Activated naive CD4-positive, alpha-beta T cell treated with anti-CD3 and anti-CD28 coated beads, Interleukin-2, amount 50 U/mL, for 24 hours (primary cell): ENCODE measurements at regions not wholly inside any gene's neighbourhood (a gene's known extent, or its start where the extent isn't known, plus 50 kb on each side); places are given as distances from the start of the nearest gene placed in this dataset.
"Not testable (repeated sequence)": the region's sequence is repeated elsewhere in the genome, so short reads cannot be mapped to it uniquely, and the experiment has no call there.

ENCODE experiments used
- H3K27ac Mint-ChIP-seq: one replicate; pipeline ENCODE4 v1.8.0; 2021; ENCODE audit warnings: mild to moderate bottlenecking, mixed read lengths
- H3K27me3 Mint-ChIP-seq: one replicate; pipeline ENCODE4 v1.8.0; 2021; ENCODE audit warnings: mixed read lengths
- H3K36me3 Mint-ChIP-seq: one replicate; pipeline ENCODE4 v1.8.0; 2021; ENCODE audit warnings: mixed read lengths
- H3K4me1 Mint-ChIP-seq: one replicate; pipeline ENCODE4 v1.8.0; 2021; ENCODE audit warnings: mixed read lengths
- H3K4me3 Mint-ChIP-seq: one replicate; pipeline ENCODE4 v1.8.0; 2021; ENCODE audit warnings: mild to moderate bottlenecking, mixed read lengths
- H3K9me3 Mint-ChIP-seq: one replicate; pipeline ENCODE4 v1.8.0; 2021; ENCODE audit warnings: mixed read lengths

DNA sequence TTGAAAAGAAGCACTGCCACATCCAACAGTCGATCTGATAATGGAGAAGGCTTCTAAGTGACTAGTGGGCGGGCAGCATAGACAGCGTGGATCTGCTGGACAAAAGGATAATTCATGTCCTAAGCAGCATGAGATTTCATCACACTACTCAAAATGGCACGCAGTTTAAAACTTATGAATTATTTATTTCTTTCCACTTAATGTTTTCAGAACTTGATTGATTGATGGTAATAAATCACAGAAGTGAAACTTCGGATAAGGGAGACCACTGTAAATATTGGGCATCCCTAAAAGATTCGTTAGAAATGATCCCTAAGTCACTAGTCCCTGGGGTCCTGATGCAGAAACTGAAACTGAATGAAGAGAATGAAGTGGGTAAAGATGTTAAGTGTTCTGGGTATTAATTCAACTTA lies 93.0 kb upstream of the ANK2 start:
- Mint-ChIP-seq H3K27me3 (peaks cover 6% of the 10 kb centered on the region), H3K27ac (no peak overlapping the region), H3K4me1 (no peaks in the 10 kb centered on the region), H3K36me3 (no peaks in the 10 kb centered on the region), H3K9me3 (no peaks in the 10 kb centered on the region), H3K4me3 (no peak overlapping the region)

DNA sequence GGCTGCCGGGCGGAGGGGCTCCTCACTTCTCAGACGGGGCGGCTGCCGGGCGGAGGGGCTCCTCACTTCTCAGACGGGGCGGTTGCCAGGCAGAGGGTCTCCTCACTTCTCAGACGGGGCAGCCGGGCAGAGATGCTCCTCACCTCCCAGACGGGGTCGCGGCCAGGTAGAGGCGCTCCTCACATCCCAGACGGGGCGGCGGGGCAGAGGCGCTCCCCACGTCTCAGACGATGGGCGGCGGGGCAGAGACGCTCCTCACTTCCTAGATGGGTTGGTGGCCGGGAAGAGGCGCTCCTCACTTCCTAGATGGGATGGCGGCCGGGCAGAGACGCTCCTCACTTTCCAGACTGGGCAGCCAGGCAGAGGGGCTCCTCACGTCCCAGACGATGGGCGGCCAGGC lies 91.7 kb upstream of the ANK2 start:
- H3K27me3 Mint-ChIP-seq, H3K27ac Mint-ChIP-seq, H3K4me1 Mint-ChIP-seq, H3K9me3 Mint-ChIP-seq, H3K36me3 Mint-ChIP-seq, H3K4me3 Mint-ChIP-seq: not testable (repeated sequence)

DNA sequence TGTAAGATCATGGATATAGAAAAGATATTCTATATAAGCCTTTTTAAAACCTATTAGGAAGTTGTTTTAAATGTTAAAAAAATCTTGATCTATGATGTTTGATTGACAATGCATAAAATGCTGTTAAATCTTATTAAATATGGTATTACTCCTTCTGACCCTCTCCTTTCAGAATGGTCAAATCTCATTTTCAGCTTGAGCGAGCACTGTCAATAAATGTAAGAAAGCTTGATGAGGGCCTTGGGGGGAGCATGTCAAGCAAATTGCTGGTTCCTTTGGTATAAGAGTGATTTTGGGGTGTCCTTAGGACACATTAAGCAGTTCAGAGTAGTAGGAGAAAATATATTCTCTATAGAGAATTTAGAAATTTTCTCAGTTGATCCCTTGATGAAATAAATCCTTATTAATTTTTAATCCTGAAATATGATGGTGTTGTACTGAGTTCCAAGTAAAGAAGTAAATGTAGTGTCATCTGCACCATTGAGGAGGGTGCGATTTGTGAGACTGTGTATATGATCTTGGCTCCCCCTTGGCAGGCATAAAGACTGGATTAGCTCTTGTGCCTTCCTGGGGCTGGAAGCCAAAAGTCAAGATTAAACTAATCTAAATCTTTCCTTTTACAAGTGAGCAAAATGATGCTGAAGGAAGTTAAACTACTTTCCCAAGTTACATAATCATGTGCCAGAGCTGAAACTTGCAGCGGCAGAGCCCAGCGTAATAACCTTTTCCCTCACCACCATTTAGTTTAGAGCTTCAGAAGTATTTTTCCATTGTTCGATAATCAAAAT lies 82.6 kb upstream of the ANK2 start:
- Mint-ChIP-seq H3K27ac (no peak overlapping the region), H3K36me3 (no peaks in the 10 kb centered on the region), H3K27me3 (peaks cover 7% of the 10 kb centered on the region), H3K4me1 (no peaks in the 10 kb centered on the region), H3K9me3 (no peaks in the 10 kb centered on the region), H3K4me3 (no peak overlapping the region)

DNA sequence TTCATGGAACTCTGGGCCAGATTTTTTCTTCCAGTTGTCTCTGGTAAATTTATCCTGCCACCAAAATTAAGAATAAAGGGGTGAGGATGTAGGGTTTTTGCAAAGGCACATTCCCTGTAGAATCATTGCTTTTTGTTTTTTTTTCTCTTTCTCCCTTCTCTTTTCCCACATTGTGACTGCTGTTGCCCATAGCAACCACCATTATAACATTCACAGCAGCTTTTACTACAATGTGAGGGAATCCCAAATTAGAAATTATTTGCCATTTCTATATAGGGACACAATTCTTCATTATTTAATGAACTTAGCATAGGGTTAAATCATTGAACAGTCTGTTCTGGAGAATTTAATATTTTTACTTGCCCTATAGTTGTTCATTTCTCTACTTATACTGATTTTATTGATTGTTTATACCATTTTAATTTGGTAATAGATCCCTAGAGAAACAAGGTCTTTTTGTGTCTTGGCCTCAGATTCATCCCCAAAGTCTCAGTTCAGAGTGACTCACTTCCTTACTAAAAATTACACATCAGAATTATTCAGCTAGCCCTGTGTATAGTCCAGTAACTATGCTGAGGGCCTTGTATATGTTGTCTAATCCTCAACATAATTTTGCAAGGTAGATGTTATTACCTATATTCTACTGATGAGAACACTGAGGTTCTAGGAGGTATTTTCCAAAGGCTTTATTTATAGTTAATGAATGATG lies 80.8 kb upstream of the ANK2 start:
- H3K4me3 Mint-ChIP-seq, result no peak overlapping the region
- H3K9me3 Mint-ChIP-seq, result no peaks in the 10 kb centered on the region
- no peak overlapping the region for H3K27ac Mint-ChIP-seq
- no peaks in the 10 kb centered on the region for H3K36me3 Mint-ChIP-seq
- no peaks in the 10 kb centered on the region for H3K4me1 Mint-ChIP-seq
- peaks cover 8% of the 10 kb centered on the region for H3K27me3 Mint-ChIP-seq

DNA sequence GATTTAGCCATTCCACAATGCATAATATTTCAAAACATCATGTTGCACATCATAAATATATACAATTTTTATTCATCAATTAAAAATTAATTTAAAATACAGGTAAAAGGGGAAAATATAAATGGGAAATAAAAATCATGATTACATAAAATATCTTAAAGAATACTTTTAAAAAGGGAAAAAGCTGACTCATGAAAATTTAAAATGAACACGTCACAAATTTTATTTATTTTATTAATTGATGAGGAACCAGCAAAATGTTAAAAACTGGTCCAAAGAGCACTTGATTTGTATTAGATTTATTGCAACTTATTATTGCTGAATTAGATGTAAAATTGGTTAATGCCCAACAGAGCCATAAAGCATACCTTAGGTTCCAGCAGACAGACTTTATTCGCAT lies 78.5 kb upstream of the ANK2 start:
- no peak overlapping the region for H3K27ac Mint-ChIP-seq
- no peaks in the 10 kb centered on the region for H3K4me1 Mint-ChIP-seq
- H3K9me3 Mint-ChIP-seq, result no peaks in the 10 kb centered on the region
- H3K27me3 Mint-ChIP-seq, result peaks cover 8% of the 10 kb centered on the region
- no peaks in the 10 kb centered on the region for H3K36me3 Mint-ChIP-seq
- no peak overlapping the region for H3K4me3 Mint-ChIP-seq

DNA sequence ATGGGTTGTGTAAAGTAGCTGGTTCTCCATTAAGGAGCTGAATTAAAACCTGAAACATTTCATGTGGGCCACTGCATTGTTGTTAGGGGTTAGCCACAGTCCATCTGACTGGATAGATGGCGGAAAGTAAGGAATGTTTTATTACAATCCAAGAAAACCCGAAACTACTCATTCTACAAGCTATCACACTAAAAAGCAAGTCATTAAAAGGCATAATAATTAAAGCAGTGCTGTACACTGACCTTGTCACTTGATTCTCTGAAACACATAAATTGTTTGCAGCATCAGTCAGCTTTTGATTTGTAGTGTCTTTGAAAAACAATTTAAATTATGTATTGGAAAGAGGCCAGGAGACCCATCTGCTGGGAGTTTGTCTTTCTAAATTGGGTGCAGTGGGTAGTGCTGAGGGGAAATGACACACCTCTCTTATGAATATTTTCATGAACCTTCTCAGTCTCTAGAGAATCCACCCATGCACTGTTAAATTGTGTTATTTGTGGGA lies 75.7 kb upstream of the ANK2 start:
- Mint-ChIP-seq H3K27ac (no peak overlapping the region), H3K9me3 (no peaks in the 10 kb centered on the region), H3K36me3 (no peaks in the 10 kb centered on the region), H3K27me3 (peaks cover 5% of the 10 kb centered on the region), H3K4me3 (no peak overlapping the region), H3K4me1 (no peaks in the 10 kb centered on the region)

DNA sequence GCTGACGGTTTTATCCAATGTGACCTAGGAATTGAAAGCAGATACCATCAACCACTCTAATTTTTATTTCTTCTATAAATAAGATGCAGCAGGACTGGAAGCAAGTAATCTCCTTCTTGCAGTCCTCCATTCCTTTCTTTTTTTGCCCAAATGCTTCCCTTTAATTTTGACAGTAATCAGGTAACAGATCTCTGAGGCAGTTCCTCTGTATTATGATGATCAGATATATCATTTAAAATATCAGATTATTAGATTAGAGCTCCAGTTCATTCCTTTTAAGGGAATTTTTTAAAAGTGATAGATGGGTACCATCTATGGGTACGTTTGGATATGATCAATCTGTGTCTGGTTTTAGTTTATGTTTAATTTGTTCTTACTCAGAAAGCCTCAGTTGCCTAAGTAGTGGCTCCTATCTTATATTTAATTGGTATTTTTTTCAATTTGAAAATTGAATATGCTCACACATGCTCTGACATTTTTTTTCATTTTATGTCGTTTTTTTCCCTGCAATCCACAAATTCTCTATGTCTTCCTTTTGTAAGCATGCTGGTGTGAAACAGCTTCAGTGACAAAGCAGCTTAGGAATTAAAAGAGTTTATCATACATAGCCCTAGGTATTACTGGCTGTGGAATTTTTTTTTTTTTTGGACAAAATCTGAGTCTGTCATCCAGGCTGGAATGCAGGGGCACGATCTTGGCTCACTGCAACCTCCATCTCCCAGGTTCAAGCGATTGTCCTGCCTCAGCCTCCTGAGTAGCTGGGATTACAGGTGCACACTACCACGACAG lies 73.7 kb upstream of the ANK2 start:
- H3K9me3 Mint-ChIP-seq, result no peaks in the 10 kb centered on the region
- no peak overlapping the region for H3K27ac Mint-ChIP-seq
- peaks cover 3% of the 10 kb centered on the region for H3K27me3 Mint-ChIP-seq
- H3K4me3 Mint-ChIP-seq, result no peak overlapping the region
- H3K36me3 Mint-ChIP-seq, result no peaks in the 10 kb centered on the region
- no peaks in the 10 kb centered on the region for H3K4me1 Mint-ChIP-seq

DNA sequence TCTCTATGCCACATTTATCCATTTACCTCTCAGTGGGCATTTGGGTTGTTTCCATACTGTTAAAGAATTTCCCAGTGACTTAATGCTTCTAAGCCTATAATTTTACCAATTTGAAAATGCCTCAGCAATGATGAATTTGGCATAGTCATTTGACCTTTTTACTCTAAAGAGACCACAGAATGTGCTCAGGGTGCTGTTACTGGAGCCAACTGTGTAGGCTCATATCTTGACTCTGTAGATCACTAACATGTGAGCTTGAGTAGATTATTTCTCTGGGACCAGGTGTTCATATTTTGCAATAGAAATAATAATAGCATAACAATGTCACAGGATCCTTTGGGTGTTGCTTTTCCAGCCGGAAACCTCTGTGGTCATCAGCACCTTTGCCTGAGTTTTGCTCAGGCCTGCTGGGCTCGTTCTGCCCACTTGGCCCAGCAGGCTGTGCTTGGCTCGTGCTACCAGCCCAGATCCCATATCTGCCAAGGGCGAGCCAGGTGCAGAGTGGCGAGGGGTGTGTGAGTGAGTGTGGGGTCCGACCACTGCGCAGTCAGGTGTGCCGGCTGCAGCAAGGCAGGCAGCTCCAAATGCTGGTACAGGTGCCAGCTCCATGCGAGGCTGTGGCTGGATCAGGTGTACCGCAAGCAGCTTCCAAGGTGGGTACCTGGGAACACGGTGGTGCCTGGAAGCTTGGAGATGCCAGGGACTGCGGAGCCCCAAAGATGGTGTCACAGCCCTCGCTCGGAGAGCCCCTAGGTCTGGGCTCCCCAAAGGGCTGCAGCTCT lies 70.6 kb upstream of the ANK2 start:
- no peaks in the 10 kb centered on the region for H3K36me3 Mint-ChIP-seq
- peaks cover 3% of the 10 kb centered on the region for H3K27me3 Mint-ChIP-seq
- no peak overlapping the region for H3K27ac Mint-ChIP-seq
- H3K9me3 Mint-ChIP-seq, result no peaks in the 10 kb centered on the region
- no peak overlapping the region for H3K4me3 Mint-ChIP-seq
- no peaks in the 10 kb centered on the region for H3K4me1 Mint-ChIP-seq

DNA sequence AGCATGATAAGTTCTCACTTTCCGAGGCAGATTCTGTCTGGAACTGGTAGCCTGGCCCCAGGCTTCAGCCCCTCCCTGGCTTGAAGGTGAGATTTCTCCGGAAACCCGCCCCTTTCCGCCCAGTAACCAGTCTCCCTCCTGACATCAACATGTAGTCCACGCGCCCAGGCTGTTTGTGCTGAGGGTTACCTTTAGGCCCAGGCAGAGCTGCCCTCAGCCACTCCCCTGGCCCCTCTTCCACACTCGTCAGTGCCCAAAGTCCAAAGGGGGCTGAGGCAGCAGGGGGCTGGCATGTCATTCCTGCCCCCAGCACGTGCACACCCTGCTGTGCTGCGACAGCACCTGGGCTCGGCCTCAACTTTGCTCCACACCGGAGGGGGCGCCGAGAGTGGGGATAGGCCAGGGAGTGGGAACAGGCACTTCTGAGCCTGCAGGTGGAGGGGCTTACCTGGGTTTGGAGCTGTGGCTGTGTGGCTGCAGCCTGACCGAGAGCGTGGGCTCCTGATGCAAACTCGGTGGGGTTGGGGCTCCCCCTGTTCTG lies 69.5 kb upstream of the ANK2 start:
- Mint-ChIP-seq H3K27ac (no peak overlapping the region), H3K4me1 (no peaks in the 10 kb centered on the region), H3K27me3 (peaks cover 3% of the 10 kb centered on the region), H3K36me3 (no peaks in the 10 kb centered on the region), H3K4me3 (no peak overlapping the region), H3K9me3 (no peaks in the 10 kb centered on the region)

DNA sequence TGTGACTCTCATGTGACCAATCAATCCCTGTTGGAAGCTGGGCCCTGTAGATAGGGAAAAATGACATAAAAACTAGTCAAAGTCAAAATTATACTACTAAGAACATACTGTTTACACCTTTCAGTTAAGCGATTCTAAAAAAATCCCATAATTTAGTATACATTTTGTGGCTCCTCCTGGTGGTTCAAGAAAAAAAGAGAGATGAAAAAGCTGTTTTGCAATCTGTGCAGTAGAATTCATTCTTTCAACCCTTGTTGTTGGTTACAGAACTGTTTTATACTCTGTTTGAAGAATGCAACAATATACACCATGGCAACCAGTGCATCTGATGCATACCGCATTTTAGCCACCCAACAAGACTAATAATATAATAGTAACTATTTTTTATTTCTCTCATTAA lies 66.8 kb upstream of the ANK2 start:
- Mint-ChIP-seq H3K4me1 (no peaks in the 10 kb centered on the region), H3K27ac (no peak overlapping the region)

DNA sequence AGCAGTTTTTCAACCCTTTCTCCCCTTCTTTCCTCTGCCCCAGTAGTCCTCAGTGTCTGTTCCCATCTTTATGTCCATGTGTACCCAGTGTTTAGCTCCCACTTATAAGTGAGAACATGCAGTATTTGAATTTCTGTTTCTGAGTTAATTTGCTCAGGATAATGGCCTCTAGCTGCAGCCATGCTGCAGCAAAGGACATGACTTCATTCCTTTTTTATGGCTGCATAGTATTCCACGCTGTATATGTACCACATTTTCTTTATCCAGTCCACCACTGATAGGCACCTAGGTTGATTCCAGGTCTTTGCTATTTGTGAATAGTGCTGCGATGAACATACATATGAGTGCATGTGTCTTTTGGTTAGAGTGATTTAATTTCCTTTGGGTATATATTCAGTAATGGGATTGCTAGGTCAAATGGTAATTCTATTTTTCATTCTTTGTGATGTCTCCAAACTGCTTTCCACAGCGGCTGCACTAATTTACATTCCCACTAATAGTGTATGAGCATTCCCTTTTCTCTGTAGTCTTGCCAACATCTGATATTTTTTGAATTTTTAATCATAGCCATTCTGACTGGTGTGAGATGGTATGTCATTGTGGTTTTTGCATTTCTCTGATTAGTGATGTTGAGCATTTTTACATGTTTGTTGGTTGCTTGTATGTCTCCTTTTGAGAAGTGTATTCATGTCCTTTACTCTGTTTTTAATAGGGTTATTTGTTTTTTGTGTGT lies 54.6 kb upstream of the ANK2 start:
- H3K27ac Mint-ChIP-seq, result no peak overlapping the region
- H3K4me1 Mint-ChIP-seq, result no peaks in the 10 kb centered on the region
- H3K4me3 Mint-ChIP-seq, result no peak overlapping the region
- no peaks in the 10 kb centered on the region for H3K9me3 Mint-ChIP-seq
- H3K36me3 Mint-ChIP-seq, result no peaks in the 10 kb centered on the region
- peaks cover 3% of the 10 kb centered on the region for H3K27me3 Mint-ChIP-seq

More for the DNA sequence above, 66.8 kb upstream of the ANK2 start:
- H3K4me3 Mint-ChIP-seq, result no peak overlapping the region
- H3K9me3 Mint-ChIP-seq, result no peaks in the 10 kb centered on the region
- H3K27me3 Mint-ChIP-seq, result peaks cover 7% of the 10 kb centered on the region
- H3K36me3 Mint-ChIP-seq, result no peaks in the 10 kb centered on the region
